ENCODE measurements at regions not wholly inside any gene's neighbourhood (a gene's known extent, or its start where the extent isn't known, plus 50 kb on each side); places are given as distances from the start of the nearest gene placed in this dataset.

GRCh38 chr1:55506740-55507577 lies 291.8 kb upstream of the USP24 start:
- H3K4me3 ChIP-seq (ENCODE audit: low read length), result no peak overlapping the region
- no peak for TF ChIP-seq ZNF274 (IDR thresholded peaks at IDR 0.05; ENCODE audit: low read depth, low read length)

- H3K4me3 ChIP-seq (ENCODE audit: low read length), result no peak overlapping the region
- TF ChIP-seq ZNF274 (IDR thresholded peaks at IDR 0.05; ENCODE audit: low read depth, low read length), result no peak
Measured at GRCh38 chr1:55505326-55505725, 290.2 kb upstream of the USP24 start.

DNA sequence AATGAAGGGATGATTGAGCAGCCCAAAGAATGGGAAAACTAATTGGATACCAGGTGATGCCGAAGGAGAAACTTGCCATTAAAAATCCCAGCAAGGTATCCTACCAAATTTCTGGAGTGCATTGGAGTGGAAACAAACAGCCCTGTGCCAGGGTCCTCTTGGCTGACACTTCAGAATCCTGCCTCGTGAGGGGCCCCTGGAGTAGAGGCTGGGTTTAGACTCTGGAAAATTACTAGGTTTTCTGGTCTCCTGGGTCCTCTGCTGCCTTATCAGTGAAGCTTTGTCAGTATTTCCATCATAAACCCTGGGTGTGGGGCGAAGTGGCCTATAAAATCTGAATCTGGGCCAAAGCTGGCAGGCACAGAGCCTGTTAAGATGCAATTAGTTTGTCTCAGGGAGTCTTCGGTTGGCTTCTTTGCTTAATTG lies 289.2 kb upstream of the USP24 start:
- no peak for TF ChIP-seq ZNF274 (IDR thresholded peaks at IDR 0.05; ENCODE audit: low read depth, low read length)
- no peak overlapping the region for H3K4me3 ChIP-seq (ENCODE audit: low read length)

GRCh38 chr1:55503663-55504305 lies 288.6 kb upstream of the USP24 start:
- TF ChIP-seq ZNF274 (IDR thresholded peaks at IDR 0.05; ENCODE audit: low read depth, low read length), result no peak
- H3K4me3 ChIP-seq (ENCODE audit: low read length), result no peak overlapping the region

GRCh38 chr1:55500601-55501000 lies 285.4 kb upstream of the USP24 start:
- TF ChIP-seq ZNF274 (IDR thresholded peaks at IDR 0.05; ENCODE audit: low read depth, low read length), result no peak
- H3K4me3 ChIP-seq (ENCODE audit: low read length), result no peak overlapping the region

- H3K4me3 ChIP-seq (ENCODE audit: low read length), result no peak overlapping the region
- no peak for TF ChIP-seq ZNF274 (IDR thresholded peaks at IDR 0.05; ENCODE audit: low read depth, low read length)
Measured at GRCh38 chr1:55490547-55490946, 275.4 kb upstream of the USP24 start.

GRCh38 chr1:55484173-55484572 lies 269.0 kb upstream of the USP24 start:
- TF ChIP-seq ZNF274 (IDR thresholded peaks at IDR 0.05; ENCODE audit: low read depth, low read length), result no peak
- H3K4me3 ChIP-seq (ENCODE audit: low read length), result no peak overlapping the region

DNA sequence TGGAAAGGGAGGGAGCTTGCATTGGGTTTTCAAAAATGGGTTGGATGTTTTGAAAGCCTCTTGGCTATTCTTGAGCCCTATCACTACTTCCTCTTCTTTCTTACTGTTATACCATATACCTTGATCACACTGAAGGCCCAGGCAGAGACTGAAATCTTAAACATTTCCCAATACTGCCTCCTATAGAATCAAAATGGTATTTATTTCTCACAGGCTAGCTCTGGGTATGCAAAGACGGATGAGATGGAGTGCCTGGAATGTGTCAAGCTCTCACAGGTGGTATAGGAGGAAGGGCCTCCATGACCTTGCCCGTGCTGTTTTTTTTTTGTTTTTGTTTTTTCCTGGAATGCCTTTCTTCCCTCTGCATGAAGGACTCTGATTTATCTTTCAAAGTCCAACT lies 268.4 kb upstream of the USP24 start:
- H3K4me3 ChIP-seq (ENCODE audit: low read length), result no peak overlapping the region
- TF ChIP-seq ZNF274 (IDR thresholded peaks at IDR 0.05; ENCODE audit: low read depth, low read length), result no peak

DNA sequence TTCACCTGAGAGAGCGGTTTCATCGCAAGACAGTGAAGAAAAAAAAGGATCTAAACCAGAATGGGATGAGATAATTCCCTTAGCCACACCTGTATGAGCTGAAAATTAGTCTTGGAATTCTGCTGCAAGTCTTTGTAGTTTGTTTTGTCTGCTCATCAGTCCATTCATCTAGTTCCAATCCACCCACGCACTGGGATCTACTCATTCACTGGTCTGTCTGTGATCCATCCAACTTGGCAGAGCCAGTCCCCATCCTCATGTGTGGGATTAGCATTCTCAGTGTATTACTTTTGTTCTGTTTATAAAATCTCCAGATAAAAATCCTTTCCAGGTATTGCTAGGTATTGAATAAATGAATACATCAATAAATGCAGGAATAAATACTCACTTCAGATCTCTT lies 266.5 kb upstream of the USP24 start:
- no peak overlapping the region for H3K4me3 ChIP-seq (ENCODE audit: low read length)
- TF ChIP-seq ZNF274 (IDR thresholded peaks at IDR 0.05; ENCODE audit: low read depth, low read length), result no peak

DNA sequence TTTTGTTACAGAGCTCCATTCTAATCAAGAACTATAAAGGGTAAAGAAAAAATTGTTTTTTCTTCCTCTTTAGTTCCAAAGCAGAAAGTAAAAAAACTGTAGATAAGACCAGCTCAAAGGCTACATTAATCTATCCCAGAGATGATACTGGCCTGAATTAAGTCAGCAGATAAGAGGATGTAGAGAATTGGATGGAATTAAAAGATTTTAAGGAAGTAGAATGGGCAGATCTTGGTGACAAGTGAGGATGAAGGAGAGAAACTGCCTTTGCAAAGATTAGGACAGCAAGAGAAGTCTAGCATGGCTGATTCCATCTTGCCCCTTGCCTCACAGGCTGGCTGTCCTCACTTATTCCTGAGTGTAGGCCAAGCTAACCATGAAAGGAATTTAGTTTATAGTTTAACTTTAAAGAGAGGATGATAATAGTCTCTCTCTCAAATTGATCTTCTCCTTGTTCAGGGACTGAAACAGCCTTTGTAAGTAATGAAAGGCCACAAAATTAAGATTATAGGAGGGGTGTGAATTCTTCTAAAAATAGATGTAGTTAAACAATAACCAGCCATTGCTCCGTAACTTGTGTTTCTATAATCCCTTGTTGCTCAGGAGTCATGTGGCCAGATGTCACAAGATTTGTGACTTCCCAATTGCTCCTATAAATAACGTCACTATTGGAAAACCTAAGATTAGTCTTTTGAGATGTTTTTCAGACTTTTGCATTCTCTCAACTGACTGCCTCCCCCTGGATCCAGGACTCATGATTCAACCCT lies 265.0 kb upstream of the USP24 start:
- no peak for TF ChIP-seq ZNF274 (IDR thresholded peaks at IDR 0.05; ENCODE audit: low read depth, low read length)
- no peak overlapping the region for H3K4me3 ChIP-seq (ENCODE audit: low read length)

GRCh38 chr1:55478742-55479141 lies 263.6 kb upstream of the USP24 start:
- TF ChIP-seq ZNF274 (IDR thresholded peaks at IDR 0.05; ENCODE audit: low read depth, low read length), result no peak
- no peak overlapping the region for H3K4me3 ChIP-seq (ENCODE audit: low read length)

GRCh38 chr1:55477953-55478352 lies 262.8 kb upstream of the USP24 start:
- no peak overlapping the region for H3K4me3 ChIP-seq (ENCODE audit: low read length)
- TF ChIP-seq ZNF274 (IDR thresholded peaks at IDR 0.05; ENCODE audit: low read depth, low read length), result no peak

- no peak for TF ChIP-seq ZNF274 (IDR thresholded peaks at IDR 0.05; ENCODE audit: low read depth, low read length)
- H3K4me3 ChIP-seq (ENCODE audit: low read length), result no peak overlapping the region
Measured at GRCh38 chr1:55476445-55477015, 261.4 kb upstream of the USP24 start.

DNA sequence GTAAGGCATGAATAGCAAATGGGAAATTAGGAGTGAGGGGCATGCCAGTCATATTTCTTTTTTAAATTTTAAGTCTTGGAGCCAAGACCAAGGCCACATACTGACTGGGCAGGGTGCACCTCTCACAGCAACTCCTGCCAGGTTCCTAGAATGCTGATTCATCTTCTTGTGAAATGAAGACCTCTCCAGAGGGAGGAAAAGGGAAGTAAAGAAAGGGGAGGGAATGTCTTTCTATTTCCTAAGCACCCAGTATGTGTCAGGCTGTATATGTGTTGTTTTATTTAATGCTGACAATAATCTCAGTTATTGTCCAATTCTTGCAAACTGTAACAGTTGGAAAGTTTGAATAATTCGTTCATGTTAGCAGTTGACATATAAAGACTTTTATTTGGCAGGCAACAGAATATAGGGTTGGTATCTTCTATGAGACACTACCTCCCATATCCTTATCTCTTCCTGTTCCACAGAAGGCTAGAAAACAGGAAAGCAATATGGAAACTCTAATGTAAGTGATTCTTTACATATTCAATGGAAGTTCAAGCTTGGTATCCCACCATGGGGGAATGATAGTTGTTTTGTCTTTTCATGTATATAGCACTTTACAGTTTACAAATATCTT lies 259.1 kb upstream of the USP24 start:
- TF ChIP-seq ZNF274 (IDR thresholded peaks at IDR 0.05; ENCODE audit: low read depth, low read length), result no peak
- H3K4me3 ChIP-seq (ENCODE audit: low read length), result no peak overlapping the region

Data from GM08714 (cell line).